Panc1 (cell line): ENCODE measurements at regions not wholly inside any gene's neighbourhood (a gene's known extent, or its start where the extent isn't known, plus 50 kb on each side); places are given as distances from the start of the nearest gene placed in this dataset.

Experiments
- ATAC-seq: fragments of 200-7000 bp; cut with Tn5 transposase; 2 replicates; pipeline ENCODE4 v1.9.1; 2020; ENCODE audit warnings: mild to moderate bottlenecking, moderate library complexity
- BruUV-seq: library from RNA; stranded (reverse); fragments of 400-500 nt; replicated peaks from 2 replicates; lab custom pipeline; 2021; lab: Mats Ljungman, UMichigan
- CTCF ChIA-PET: fragments of 300-600 bp; sonication (Branson Sonifier 250); formaldehyde crosslinking; loops from one replicate; lab custom pipeline; 2022; ENCODE audit warnings: antibody characterized with exemption; lab: Charles Lee
- POLR2A ChIA-PET: fragments of 300-600 bp; sonication (Branson Sonifier 250); formaldehyde crosslinking; loops from one replicate; lab custom pipeline; 2022; ENCODE audit warnings: antibody characterized with exemption; lab: Charles Lee
- DNase-seq: peaks from one replicate; pipeline ENCODE4 v3.0.0-alpha.2; 2010; ENCODE audit warnings: low read depth, low spot score
- H3K27ac ChIP-seq: 2 replicates; pipeline ENCODE4 v1.5.1; 2011; ENCODE audit warnings: mild to moderate bottlenecking, low read length, inconsistent platforms
- H3K27me3 ChIP-seq: fragments of 200-500 bp; sonication (Bioruptor generic); 2 replicates; pipeline ENCODE4 v1.6.0; 2014; ENCODE audit warnings: low read length, inconsistent platforms; ENCODE audit not compliant: control insufficient read depth, insufficient read depth
- H3K36me3 ChIP-seq: fragments of 200-500 bp; sonication (Bioruptor generic); 2 replicates; pipeline ENCODE4 v1.5.1; 2014; ENCODE audit warnings: inconsistent platforms, mild to moderate bottlenecking, low read length, moderate library complexity; ENCODE audit not compliant: control insufficient read depth, insufficient read depth
- H3K4me1 ChIP-seq: 2 replicates; pipeline ENCODE4 v1.5.1; 2011; ENCODE audit warnings: inconsistent platforms, mild to moderate bottlenecking, low read length, moderate library complexity; ENCODE audit not compliant: control insufficient read depth, insufficient read depth
- H3K4me3 ChIP-seq, 2 experiments: 2 replicates each; pipeline ENCODE4 v1.5.1; 2011 to 2012; ENCODE audit warnings: low read depth in 2 of 2, low read length in 2 of 2, mild to moderate bottlenecking in 2 of 2, inconsistent platforms in 1 of 2, moderate library complexity in 1 of 2
- H3K9me3 ChIP-seq: fragments of 200-500 bp; sonication (Bioruptor generic); 2 replicates; pipeline ENCODE4 v1.5.1; 2014; ENCODE audit warnings: low read depth, mild to moderate bottlenecking, inconsistent platforms, low read length, moderate library complexity; ENCODE audit not compliant: control insufficient read depth, insufficient read depth
- CTCF ChIP-seq: fragments of 450-650 bp; IDR thresholded peaks from 2 replicates; pipeline ENCODE4 v1.5.1; 2017; ENCODE audit warnings: mild to moderate bottlenecking
- POLR2AphosphoS5 ChIP-seq: IDR thresholded peaks from 2 replicates; pipeline ENCODE4 v1.6.1; 2012; ENCODE audit warnings: mild to moderate bottlenecking, low read depth, low read length, moderate library complexity
- REST ChIP-seq, 2 experiments: IDR thresholded peaks; 2 replicates each; pipeline ENCODE4 v1.6.1; 2011 to 2012; ENCODE audit warnings: low read depth in 2 of 2, control low read depth in 1 of 2, low read length in 1 of 2, mild to moderate bottlenecking in 1 of 2, moderate library complexity in 1 of 2; ENCODE audit not compliant: insufficient read depth in 1 of 2
- SIN3A ChIP-seq: IDR thresholded peaks from 2 replicates; pipeline ENCODE4 v1.6.1; 2012; ENCODE audit warnings: low read depth, mild to moderate bottlenecking, low read length, moderate library complexity, borderline replicate concordance; ENCODE audit not compliant: insufficient read depth
- TCF7L2 ChIP-seq: IDR thresholded peaks from 2 replicates; pipeline ENCODE4 v1.6.1; 2011; ENCODE audit warnings: mild to moderate bottlenecking, low read depth, low read length, inconsistent platforms
- in situ Hi-C: cut with HindIII; loops from 2 replicates; pipeline ENCODE4 v1.10.0; 2016; ENCODE audit warnings: low sequenced_read_pairs, low pct_unique_long_range_greater_than_20kb
- intact Hi-C: fragments of 100-400 bp; cut with micrococcal nuclease; formaldehyde crosslinking; loops from one replicate; pipeline ENCODE4 v1.10.0; 2022; ENCODE audit not compliant: unreplicated experiment

GRCh38 chr9:79396168-79396567 lies 175.6 kb upstream of the TLE4 start:
- Histone ChIP-seq H3K36me3 (no peaks in the 10 kb centered on the region), H3K27ac (no peak overlapping the region), H3K9me3 (no peaks in the 10 kb centered on the region), H3K27me3 (no peaks in the 10 kb centered on the region), H3K4me1 (no peaks in the 10 kb centered on the region), H3K4me3 (no peak overlapping the region)
- in situ Hi-C loops (no loop called here), intact Hi-C loops (no loop called here)
- CTCF ChIA-PET, result no interaction called here
- BruUV-seq, result no TSS peak
- ATAC-seq (no peak), DNase-seq (no peak)
- POLR2A ChIA-PET, result no interaction called here
- no peak for TF ChIP-seq CTCF
- TF ChIP-seq TCF7L2, result no peak
- TF ChIP-seq POLR2AphosphoS5, result no peak
- no peak for TF ChIP-seq REST (IDR thresholded peaks at IDR 0.05; ENCODE audit: insufficient read depth in 1 of 2, low read depth in 2 of 2, low read length in 1 of 2)
- no peak for TF ChIP-seq SIN3A

GRCh38 chr9:79403495-79403894 lies 168.3 kb upstream of the TLE4 start:
- H3K9me3 ChIP-seq, result no peaks in the 10 kb centered on the region
- POLR2A ChIA-PET, result no interaction called here
- no peaks in the 10 kb centered on the region for H3K36me3 ChIP-seq
- no peaks in the 10 kb centered on the region for H3K4me1 ChIP-seq
- no peak overlapping the region for H3K4me3 ChIP-seq
- no peak for ATAC-seq
- BruUV-seq, result no TSS peak
- TF ChIP-seq REST (IDR thresholded peaks at IDR 0.05; ENCODE audit: insufficient read depth in 1 of 2, low read depth in 2 of 2, low read length in 1 of 2) (no peak), TCF7L2 (no peak), CTCF (no peak), POLR2AphosphoS5 (no peak), SIN3A (no peak)
- in situ Hi-C loops, result no loop called here
- H3K27ac ChIP-seq, result no peak overlapping the region
- CTCF ChIA-PET, result no interaction called here
- no peaks in the 10 kb centered on the region for H3K27me3 ChIP-seq
- no peak for DNase-seq
- intact Hi-C loops, result no loop called here
